HL-60 (cell line): ENCODE measurements at regions not wholly inside any gene's neighbourhood (a gene's known extent, or its start where the extent isn't known, plus 50 kb on each side); places are given as distances from the start of the nearest gene placed in this dataset.
A peak's percentile ranks its signal among the peaks of the same experiment; 100 is the strongest.

ENCODE experiments used
- CTCF ChIP-seq: IDR thresholded peaks from one replicate; pipeline ENCODE4 v1.5.1; 2011; ENCODE audit warnings: low read length, control low read depth, inconsistent platforms; ENCODE audit not compliant: insufficient read depth
- GABPA ChIP-seq: IDR thresholded peaks from 2 replicates; pipeline ENCODE4 v1.6.1; 2012; ENCODE audit warnings: low read depth
- POLR2AphosphoS5 ChIP-seq: IDR thresholded peaks from 2 replicates; pipeline ENCODE4 v1.6.1; 2012; ENCODE audit warnings: low read depth
- REST ChIP-seq: IDR thresholded peaks from 2 replicates; pipeline ENCODE4 v1.6.1; 2012; ENCODE audit warnings: low read depth; ENCODE audit not compliant: insufficient replicate concordance
- SPI1 ChIP-seq: IDR thresholded peaks from 2 replicates; pipeline ENCODE4 v1.6.1; 2012; ENCODE audit warnings: low read depth, mild to moderate bottlenecking, borderline replicate concordance

GRCh38 chr2:172172513-172173173, 69.9 kb upstream of the DLX2 start:
- no peak for TF ChIP-seq POLR2AphosphoS5
- peak; percentile 25 for TF ChIP-seq CTCF
- TF ChIP-seq GABPA: no peak
- peak; percentile 11 for TF ChIP-seq REST
- TF ChIP-seq SPI1: no peak
